Activated CD4-positive, alpha-beta T cell treated with anti-CD3 and anti-CD28 coated beads, Interleukin-2, Interleukin-6, amounts not matched to agents 100 ng/mL and 50 ng/mL, durations not matched to agents 16 hours and 8 hours (primary cell): ENCODE measurements at regions not wholly inside any gene's neighbourhood (a gene's known extent, or its start where the extent isn't known, plus 50 kb on each side); places are given as distances from the start of the nearest gene placed in this dataset.

Source experiments
- DNase-seq: peaks from one replicate; pipeline ENCODE4 v3.0.0-alpha.2; 2020

- no peak for DNase-seq
Measured at GRCh38 chr6:141364232-141364631, 768.5 kb upstream of the GJE1 start.

GRCh38 chr6:141361559-141361958, 771.2 kb upstream of the GJE1 start:
- DNase-seq = no peak

GRCh38 chr6:141359953-141360352, 772.8 kb upstream of the GJE1 start:
- DNase-seq = no peak

- DNase-seq = no peak
Measured at GRCh38 chr6:141354191-141354955, 778.4 kb upstream of the GJE1 start.

- DNase-seq = no peak
Measured at GRCh38 chr6:141351721-141352120, 781.0 kb upstream of the GJE1 start.

- DNase-seq = no peak
Measured at GRCh38 chr6:141349710-141350109, 783.0 kb upstream of the GJE1 start.

- DNase-seq = no peak
Measured at GRCh38 chr6:141347906-141348492, 784.7 kb upstream of the GJE1 start.

- no peak for DNase-seq
Measured at GRCh38 chr6:141347086-141347485, 785.6 kb upstream of the GJE1 start.

GRCh38 chr6:141346535-141346934, 786.2 kb upstream of the GJE1 start:
- no peak for DNase-seq

GRCh38 chr6:141337191-141337590, 795.5 kb upstream of the GJE1 start:
- no peak for DNase-seq

GRCh38 chr6:141335477-141336273, 797.0 kb upstream of the GJE1 start:
- DNase-seq = no peak

GRCh38 chr6:141326925-141327324, 805.8 kb upstream of the GJE1 start:
- DNase-seq = no peak

GRCh38 chr6:141326426-141326825, 806.3 kb upstream of the GJE1 start:
- peak; percentile 64 for DNase-seq

- no peak for DNase-seq
Measured at GRCh38 chr6:141321493-141322347, 811.0 kb upstream of the GJE1 start.

- no peak for DNase-seq
Measured at GRCh38 chr6:141316236-141316635, 816.5 kb upstream of the GJE1 start.

- DNase-seq = no peak
Measured at GRCh38 chr6:141313986-141314385, 818.7 kb upstream of the GJE1 start.

- no peak for DNase-seq
Measured at GRCh38 chr6:141309295-141309694, 823.4 kb upstream of the GJE1 start.

GRCh38 chr6:141307309-141307998, 825.3 kb upstream of the GJE1 start:
- peak; percentile 5 for DNase-seq

GRCh38 chr6:141303907-141304306, 828.8 kb upstream of the GJE1 start:
- DNase-seq = no peak

- no peak for DNase-seq
Measured at GRCh38 chr6:141301779-141302178, 830.9 kb upstream of the GJE1 start.

- DNase-seq = no peak
Measured at GRCh38 chr6:141290941-141291721, 841.6 kb upstream of the GJE1 start.
